GM12872 (cell line): ENCODE measurements at regions not wholly inside any gene's neighbourhood (a gene's known extent, or its start where the extent isn't known, plus 50 kb on each side); places are given as distances from the start of the nearest gene placed in this dataset.

ENCODE experiments used
- TF ChIP-seq, protein P1 (sequence below): IDR thresholded peaks from 3 replicates; pipeline ENCODE4 v1.5.1; 2011; ENCODE audit warnings: low read depth, mild to moderate bottlenecking, low read length, moderate library complexity; ENCODE audit not compliant: insufficient read depth

DNA sequence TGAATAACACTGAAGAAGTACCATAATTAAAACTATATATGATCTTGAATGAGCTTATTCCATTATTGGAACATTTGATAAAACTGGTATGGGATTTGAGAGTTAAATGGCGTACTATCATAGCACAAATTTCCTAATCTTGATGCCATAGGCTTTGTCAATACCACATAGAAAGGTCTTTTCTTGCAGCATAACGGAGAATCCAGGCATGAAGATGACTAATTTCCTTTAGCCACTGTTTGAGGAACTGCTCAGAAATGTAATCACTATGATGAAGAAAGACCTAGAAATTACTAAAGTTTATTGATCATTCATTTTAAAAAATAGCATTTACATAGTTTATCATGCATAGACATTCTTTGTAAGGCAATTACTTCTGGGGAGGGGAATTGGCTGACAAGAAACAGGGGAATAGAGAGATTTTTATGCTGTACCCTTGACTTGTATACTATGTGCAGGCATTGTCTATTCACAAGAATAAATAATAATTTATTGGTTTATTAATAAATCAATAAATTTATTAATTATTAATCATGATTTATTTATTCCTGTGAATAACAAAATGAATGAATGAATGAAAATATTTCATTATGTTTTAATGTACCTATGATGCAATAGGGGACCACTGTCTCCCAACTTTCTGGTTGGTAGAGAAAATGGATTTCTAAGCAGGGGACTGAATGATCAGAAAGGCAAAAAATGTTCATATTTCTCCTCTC is 2676.6 kb downstream of the PCDH9 start:
- TF ChIP-seq, protein P1, sequence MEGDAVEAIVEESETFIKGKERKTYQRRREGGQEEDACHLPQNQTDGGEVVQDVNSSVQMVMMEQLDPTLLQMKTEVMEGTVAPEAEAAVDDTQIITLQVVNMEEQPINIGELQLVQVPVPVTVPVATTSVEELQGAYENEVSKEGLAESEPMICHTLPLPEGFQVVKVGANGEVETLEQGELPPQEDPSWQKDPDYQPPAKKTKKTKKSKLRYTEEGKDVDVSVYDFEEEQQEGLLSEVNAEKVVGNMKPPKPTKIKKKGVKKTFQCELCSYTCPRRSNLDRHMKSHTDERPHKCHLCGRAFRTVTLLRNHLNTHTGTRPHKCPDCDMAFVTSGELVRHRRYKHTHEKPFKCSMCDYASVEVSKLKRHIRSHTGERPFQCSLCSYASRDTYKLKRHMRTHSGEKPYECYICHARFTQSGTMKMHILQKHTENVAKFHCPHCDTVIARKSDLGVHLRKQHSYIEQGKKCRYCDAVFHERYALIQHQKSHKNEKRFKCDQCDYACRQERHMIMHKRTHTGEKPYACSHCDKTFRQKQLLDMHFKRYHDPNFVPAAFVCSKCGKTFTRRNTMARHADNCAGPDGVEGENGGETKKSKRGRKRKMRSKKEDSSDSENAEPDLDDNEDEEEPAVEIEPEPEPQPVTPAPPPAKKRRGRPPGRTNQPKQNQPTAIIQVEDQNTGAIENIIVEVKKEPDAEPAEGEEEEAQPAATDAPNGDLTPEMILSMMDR, result no peak

DNA sequence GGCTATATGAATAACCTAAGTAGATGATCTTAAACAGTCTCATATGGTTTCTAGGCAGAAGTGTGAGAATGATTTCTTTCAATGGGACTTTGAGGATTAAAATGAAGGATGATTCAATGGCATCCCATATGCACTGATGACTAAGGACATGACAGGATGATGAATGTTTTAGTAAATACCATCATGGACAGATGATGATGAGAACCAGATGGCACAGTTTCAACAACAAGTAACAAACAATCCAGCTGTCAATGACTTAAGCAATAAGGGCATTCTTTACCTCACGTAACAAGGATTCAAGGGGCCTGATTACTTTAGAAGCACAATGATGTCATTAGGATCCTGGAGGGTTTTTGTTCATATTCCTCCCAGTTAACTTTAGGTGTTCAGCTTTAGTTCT is 2678.4 kb downstream of the PCDH9 start:
- TF ChIP-seq, protein P1, result no peak

DNA sequence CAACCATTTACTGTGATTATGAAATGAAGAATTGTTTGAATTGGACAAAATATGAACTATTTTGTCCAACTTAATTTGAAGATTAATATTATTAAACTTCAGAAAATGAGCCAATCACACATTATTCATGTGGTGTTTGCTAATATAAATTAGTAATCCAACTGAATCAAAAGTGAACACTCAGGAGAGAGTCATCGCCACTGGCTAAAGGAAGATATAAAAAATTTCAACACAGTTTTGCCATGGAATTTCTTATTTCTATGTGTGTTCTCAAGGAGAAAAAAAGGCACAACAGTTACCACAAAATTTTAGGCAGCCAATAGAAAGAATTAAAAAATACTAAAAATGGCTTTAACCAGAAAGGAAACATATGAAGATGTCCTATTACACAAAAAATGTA is 2683.8 kb downstream of the PCDH9 start:
- TF ChIP-seq, protein P1, result no peak

DNA sequence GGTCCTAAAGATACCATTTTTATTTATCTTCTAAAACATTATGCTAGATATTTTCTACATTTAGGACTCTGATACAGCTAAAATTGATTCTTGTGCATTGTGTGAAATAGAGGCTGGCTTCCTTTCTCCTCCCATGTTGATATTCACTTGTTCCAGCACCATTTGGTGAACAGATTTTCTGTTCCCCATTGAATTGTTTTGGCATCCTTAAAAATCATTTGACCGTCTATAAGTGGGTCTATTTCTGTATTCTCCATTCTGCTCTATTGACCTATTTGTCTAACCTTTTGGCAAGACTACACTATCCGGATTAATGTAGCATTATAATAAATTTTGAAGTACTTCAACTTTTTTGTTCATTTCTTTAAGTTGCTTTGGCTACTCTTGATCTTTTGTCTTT is 2689.2 kb downstream of the PCDH9 start:
- TF ChIP-seq, protein P1, result no peak

DNA sequence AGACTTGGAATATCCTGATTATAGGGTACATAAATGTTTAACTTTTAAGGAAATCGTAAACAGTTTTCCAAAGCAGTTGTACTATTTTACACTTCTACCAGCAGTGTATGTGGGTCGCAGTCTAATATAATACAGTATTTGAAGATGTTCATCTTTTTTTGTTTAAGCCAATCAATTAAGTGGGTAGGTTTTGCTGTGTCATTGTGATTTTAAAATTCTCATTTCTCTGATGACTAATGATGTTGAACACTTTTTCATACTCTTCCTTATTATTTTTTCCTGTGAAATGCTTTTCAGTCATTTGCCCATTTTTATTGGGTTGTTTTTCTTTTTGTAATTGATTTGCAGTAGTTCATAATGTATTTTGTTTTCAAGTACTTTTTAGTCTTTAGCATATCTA is 2689.7 kb downstream of the PCDH9 start:
- TF ChIP-seq, protein P1, result no peak

DNA sequence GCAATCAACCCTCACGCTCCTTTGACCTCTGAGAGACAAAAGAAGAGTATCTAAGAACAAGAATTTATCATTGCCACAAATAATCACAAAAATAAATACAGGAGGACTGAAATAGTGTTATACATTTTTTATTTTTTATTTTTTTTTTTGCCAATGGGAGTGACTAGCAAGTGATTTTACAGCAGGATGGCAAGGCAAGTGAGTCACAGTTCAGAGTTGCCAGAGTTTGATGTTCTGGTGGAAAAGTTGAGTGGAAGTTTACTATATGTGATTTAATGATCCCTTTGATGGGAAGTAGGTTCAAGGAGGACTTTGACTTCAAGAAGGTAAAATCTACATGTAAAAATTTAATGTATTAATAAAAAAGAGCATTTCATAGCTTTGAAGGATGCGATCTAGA is 2691.4 kb downstream of the PCDH9 start:
- TF ChIP-seq, protein P1, result no peak

DNA sequence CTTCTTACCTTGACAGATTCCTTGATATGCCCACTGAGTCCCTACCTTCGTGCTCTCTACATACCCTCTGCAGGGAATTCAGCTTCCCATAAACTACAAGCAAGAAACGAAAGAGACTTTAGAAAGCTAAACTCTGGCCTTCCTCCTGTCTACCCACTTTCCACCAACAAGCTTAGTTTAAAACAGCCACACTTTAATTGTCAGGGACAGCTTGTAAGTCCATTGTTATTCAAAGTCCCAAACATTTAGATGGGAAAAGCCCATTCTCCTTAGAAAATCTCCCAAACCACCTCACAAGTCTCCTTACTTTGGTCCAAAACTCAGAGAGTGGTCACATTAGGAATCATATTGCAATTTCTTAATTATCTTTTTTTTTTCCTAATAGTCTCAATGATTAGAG is 2695.8 kb downstream of the PCDH9 start:
- TF ChIP-seq, protein P1, result no peak
